HEK293T (cell line): ENCODE measurements at regions not wholly inside any gene's neighbourhood (a gene's known extent, or its start where the extent isn't known, plus 50 kb on each side); places are given as distances from the start of the nearest gene placed in this dataset.

Experiments
- CTCF ChIA-PET: fragments of 350-600 bp; formaldehyde crosslinking; extraction: SDS; loops from one replicate; lab custom pipeline; 2021; ENCODE audit warnings: antibody characterized with exemption, inconsistent platforms; lab: Yijun Ruan, JAX
- POLR2A ChIA-PET: fragments of 350-600 bp; formaldehyde crosslinking; extraction: SDS; loops from one replicate; lab custom pipeline; 2020; ENCODE audit warnings: antibody characterized with exemption, inconsistent platforms; lab: Yijun Ruan, JAX
- DNase-seq: peaks from one replicate; pipeline ENCODE4 v3.0.0; 2012; ENCODE audit warnings: mixed read lengths; ENCODE audit errors: extremely low spot score
- ARNT ChIP-seq: fragments of 450-650 bp; IDR thresholded peaks from 2 replicates; pipeline ENCODE4 v1.6.1; 2017; ENCODE audit warnings: mild to moderate bottlenecking
- BHLHE40 ChIP-seq: fragments of 450-650 bp; IDR thresholded peaks from 2 replicates; pipeline ENCODE4 v1.6.1; 2016; ENCODE audit warnings: mild to moderate bottlenecking, moderate library complexity, borderline replicate concordance
- CTBP1 ChIP-seq: fragments of 450-650 bp; IDR thresholded peaks from 2 replicates; pipeline ENCODE4 v1.6.1; 2016; ENCODE audit warnings: borderline replicate concordance
- ELF4 ChIP-seq: fragments of 450-650 bp; IDR thresholded peaks from 2 replicates; pipeline ENCODE4 v1.6.1; 2017; ENCODE audit warnings: antibody characterized with exemption
- FOXA1 ChIP-seq: fragments of 450-650 bp; IDR thresholded peaks from 2 replicates; pipeline ENCODE4 v1.6.1; 2016; ENCODE audit warnings: mild to moderate bottlenecking
- FOXK2 ChIP-seq: fragments of 450-650 bp; IDR thresholded peaks from 2 replicates; pipeline ENCODE4 v1.6.1; 2016; ENCODE audit warnings: mild to moderate bottlenecking
- FOXM1 ChIP-seq: fragments of 450-650 bp; IDR thresholded peaks from 2 replicates; pipeline ENCODE4 v1.6.1; 2017; ENCODE audit warnings: mild to moderate bottlenecking, borderline replicate concordance
- HDGF ChIP-seq: fragments of 450-650 bp; IDR thresholded peaks from 2 replicates; pipeline ENCODE4 v1.6.1; 2017; ENCODE audit warnings: antibody characterized with exemption, borderline replicate concordance
- L3MBTL2 ChIP-seq: fragments of 450-650 bp; conservative IDR thresholded peaks from 2 replicates; pipeline ENCODE4 v1.6.1; 2016; ENCODE audit warnings: mild to moderate bottlenecking
- LEF1 ChIP-seq: fragments of 450-650 bp; IDR thresholded peaks from 2 replicates; pipeline ENCODE4 v1.6.1; 2017; ENCODE audit warnings: mild to moderate bottlenecking, borderline replicate concordance
- NFRKB ChIP-seq: fragments of 450-650 bp; IDR thresholded peaks from 2 replicates; pipeline ENCODE4 v1.6.1; 2016; ENCODE audit warnings: mild to moderate bottlenecking, moderate library complexity
- PKNOX1 ChIP-seq: fragments of 450-650 bp; IDR thresholded peaks from 2 replicates; pipeline ENCODE4 v1.6.1; 2016
- SP1 ChIP-seq: fragments of 450-650 bp; IDR thresholded peaks from 2 replicates; pipeline ENCODE4 v1.6.1; 2017
- SUZ12 ChIP-seq: fragments of 450-650 bp; IDR thresholded peaks from 2 replicates; pipeline ENCODE4 v1.6.1; 2016; ENCODE audit warnings: mild to moderate bottlenecking
- TARDBP ChIP-seq: fragments of 450-650 bp; IDR thresholded peaks from 2 replicates; pipeline ENCODE4 v1.6.1; 2016
- ZNF384 ChIP-seq: fragments of 450-650 bp; IDR thresholded peaks from 2 replicates; pipeline ENCODE4 v1.6.1; 2016

- no peak for TF ChIP-seq TARDBP
- no peak for TF ChIP-seq FOXK2
- no peak for TF ChIP-seq L3MBTL2
- no peak for TF ChIP-seq ARNT
- POLR2A ChIA-PET: no interaction called here
- DNase-seq: no peak
- CTCF ChIA-PET: no interaction called here
These were observed 83.1 kb upstream of the A1CF start for GRCh38 chr10:50968386-50969091.

- TF ChIP-seq FOXM1 (no peak), PKNOX1 (no peak), BHLHE40 (no peak), ZNF384 (no peak), SUZ12 (no peak), LEF1 (no peak), ELF4 (no peak), SP1 (no peak), CTBP1 (no peak), ARNT (no peak), NFRKB (no peak), HDGF (no peak), FOXA1 (no peak), TARDBP (no peak), L3MBTL2 (no peak), FOXK2 (no peak)
- ChIA-PET POLR2A (no interaction called here), CTCF (no interaction called here)
- no peak for DNase-seq
These were observed 87.2 kb upstream of the A1CF start for GRCh38 chr10:50972591-50972990.

- TF ChIP-seq FOXK2 (no peak), LEF1 (no peak), FOXM1 (no peak)
- ChIA-PET CTCF (no interaction called here), POLR2A (no interaction called here)
- no peak for DNase-seq
These were observed 92.9 kb upstream of the PRKG1 start for GRCh38 chr10:50981385-50981784.

- ChIA-PET POLR2A (no interaction called here), CTCF (interaction anchor here (0.9 kb wide), 1 partner anchor 11 kb away, joined by 4 read pairs; no protein-coding TSS in a partner anchor)
- no peak for DNase-seq
- TF ChIP-seq PKNOX1 (no peak), FOXA1 (no peak), HDGF (no peak), LEF1 (no peak), ARNT (no peak), L3MBTL2 (no peak), SUZ12 (no peak), ELF4 (no peak), SP1 (no peak), NFRKB (no peak), TARDBP (no peak), FOXK2 (no peak), BHLHE40 (no peak), ZNF384 (no peak), CTBP1 (no peak), FOXM1 (no peak)
These were observed 92.4 kb upstream of the PRKG1 start for GRCh38 chr10:50981904-50982303.

- no peak for TF ChIP-seq FOXA1
- TF ChIP-seq NFRKB: no peak
- TF ChIP-seq SP1: no peak
- no peak for TF ChIP-seq ELF4
- no peak for TF ChIP-seq LEF1
- ChIA-PET CTCF (no interaction called here), POLR2A (no interaction called here)
- DNase-seq: no peak
These were observed 91.3 kb upstream of the PRKG1 start for GRCh38 chr10:50982989-50983388.

GRCh38 chr10:50987934-50988333, 86.4 kb upstream of the PRKG1 start:
- CTCF ChIA-PET: no interaction called here
- TF ChIP-seq TARDBP (no peak), FOXA1 (no peak), ELF4 (no peak), FOXK2 (no peak), ZNF384 (no peak), FOXM1 (no peak), L3MBTL2 (no peak), BHLHE40 (no peak), LEF1 (no peak), HDGF (no peak), SP1 (no peak)
- POLR2A ChIA-PET: no interaction called here
- no peak for DNase-seq

- POLR2A ChIA-PET: no interaction called here
- peak; percentile 19 for DNase-seq
- CTCF ChIA-PET: interaction anchor here (0.6 kb wide), 1 partner anchor 54 kb away, joined by 3 read pairs; no protein-coding TSS in a partner anchor
- TF ChIP-seq FOXM1 (no peak), SP1 (no peak), ZNF384 (peak; percentile 81), ARNT (no peak), ELF4 (no peak), PKNOX1 (peak; percentile 41; the same call in 1 of the 2 replicates), CTBP1 (no peak), L3MBTL2 (no peak), HDGF (no peak)
These were observed 85.5 kb upstream of the PRKG1 start for GRCh38 chr10:50988792-50989191.
